Kidney (tissue), 13 donors: ENCODE measurements at regions not wholly inside any gene's neighbourhood (a gene's known extent, or its start where the extent isn't known, plus 50 kb on each side); places are given as distances from the start of the nearest gene placed in this dataset.

Experiments used
- DNase-seq, 5 donors: peaks; one replicate each; pipeline ENCODE4 v3.0.0-alpha.2; 2013 to 2020
- FAIRE-seq: peaks from 2 replicates; lab custom pipeline; 2012; peaks lifted over from hg19 to GRCh38; lab: Jason Lieb, UNC
- H3K27ac ChIP-seq, 2 donors: one replicate each; pipeline ENCODE4 v1.7.0; 2013; ENCODE audit warnings: low read depth in 2 of 2, low read length in 2 of 2, inconsistent platforms in 1 of 2
- H3K27me3 ChIP-seq: one replicate; pipeline ENCODE4 v1.7.1; 2013; ENCODE audit warnings: low read length, inconsistent platforms; ENCODE audit not compliant: control insufficient read depth, insufficient read depth
- H3K36me3 ChIP-seq, 3 donors: one replicate each; pipeline versions ENCODE4 v1.7.0 to v1.7.1; 2013; ENCODE audit warnings: low read length in 3 of 3, control low read depth in 1 of 3, inconsistent platforms in 1 of 3; ENCODE audit not compliant: insufficient read depth in 3 of 3, control insufficient read depth in 2 of 3
- H3K4me1 ChIP-seq, 3 donors: one replicate each; pipeline versions ENCODE4 v1.7.0 to v1.7.1; 2013; ENCODE audit warnings: low read length in 3 of 3, inconsistent platforms in 1 of 3, low read depth in 1 of 3; ENCODE audit not compliant: control insufficient read depth in 2 of 3, insufficient read depth in 2 of 3
- H3K4me3 ChIP-seq, 3 donors: one replicate each; pipeline versions ENCODE4 v1.7.0 to v1.8.1; 2013; ENCODE audit warnings: low read length in 3 of 3, control low read depth in 1 of 3, inconsistent platforms in 1 of 3
- H3K9ac ChIP-seq, 3 donors: one replicate each; pipeline versions ENCODE4 v1.7.0 to v1.7.1; 2013; ENCODE audit warnings: low read length in 3 of 3, control low read depth in 1 of 3, inconsistent platforms in 1 of 3
- H3K9me3 ChIP-seq, 3 donors: one replicate each; pipeline versions ENCODE4 v1.7.0 to v1.7.1; 2013; ENCODE audit warnings: low read length in 3 of 3, control low read depth in 1 of 3, inconsistent platforms in 1 of 3; ENCODE audit not compliant: control insufficient read depth in 2 of 3, insufficient read depth in 1 of 3
- intact Hi-C: fragments of 100-400 bp; cut with DNase I; formaldehyde crosslinking; loops from one replicate; pipeline ENCODE4 v1.11.1; 2022
- TF ChIP-seq, protein P1 (sequence below): IDR thresholded peaks from 3 replicates; pipeline ENCODE4 v1.5.1; 2012; ENCODE audit warnings: mild to moderate bottlenecking, moderate library complexity, borderline replicate concordance; ENCODE audit not compliant: insufficient read depth; ENCODE audit errors: extremely low read depth
- donor health status: control.
- donor health status: control.
- donor health status: control.
- donor health status: control.
- donor health status: control.
- donor health status: DM: yes; HTN: yes; CAD: no.
- donor health status: Normal renal cell carcinoma (clear cell type).

DNA sequence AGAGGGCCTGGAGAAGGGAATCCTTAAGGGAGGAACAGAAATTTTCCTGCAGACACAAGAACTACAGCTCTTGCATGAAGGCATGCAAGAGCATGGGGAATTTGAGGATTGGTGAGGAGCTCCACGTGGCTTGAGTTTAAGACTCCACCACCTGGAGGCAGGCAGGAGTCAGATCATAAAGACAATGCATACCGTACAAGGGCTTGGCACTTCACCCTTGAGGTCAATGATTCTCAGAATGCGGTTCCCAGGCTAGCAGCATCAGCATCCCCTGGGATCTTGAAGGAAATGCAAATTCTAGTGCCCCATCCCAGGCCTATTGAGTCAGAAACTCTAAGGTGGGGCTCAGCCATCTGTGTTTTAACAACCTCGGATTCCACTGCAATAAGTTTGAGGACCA lies 143.8 kb downstream of the C7orf25 start:
- DNase-seq, result no peak
- Histone ChIP-seq H3K27ac (no peak overlapping the region), H3K36me3 (no peaks in the 10 kb centered on the region), H3K9me3 (no peaks in the 10 kb centered on the region), H3K27me3 (no peaks in the 10 kb centered on the region), H3K9ac (no peak overlapping the region), H3K4me1 (no peaks in the 10 kb centered on the region), H3K4me3 (no peak overlapping the region)
- FAIRE-seq, result no peak
- intact Hi-C loops, result no loop called here
- TF ChIP-seq, protein P1, sequence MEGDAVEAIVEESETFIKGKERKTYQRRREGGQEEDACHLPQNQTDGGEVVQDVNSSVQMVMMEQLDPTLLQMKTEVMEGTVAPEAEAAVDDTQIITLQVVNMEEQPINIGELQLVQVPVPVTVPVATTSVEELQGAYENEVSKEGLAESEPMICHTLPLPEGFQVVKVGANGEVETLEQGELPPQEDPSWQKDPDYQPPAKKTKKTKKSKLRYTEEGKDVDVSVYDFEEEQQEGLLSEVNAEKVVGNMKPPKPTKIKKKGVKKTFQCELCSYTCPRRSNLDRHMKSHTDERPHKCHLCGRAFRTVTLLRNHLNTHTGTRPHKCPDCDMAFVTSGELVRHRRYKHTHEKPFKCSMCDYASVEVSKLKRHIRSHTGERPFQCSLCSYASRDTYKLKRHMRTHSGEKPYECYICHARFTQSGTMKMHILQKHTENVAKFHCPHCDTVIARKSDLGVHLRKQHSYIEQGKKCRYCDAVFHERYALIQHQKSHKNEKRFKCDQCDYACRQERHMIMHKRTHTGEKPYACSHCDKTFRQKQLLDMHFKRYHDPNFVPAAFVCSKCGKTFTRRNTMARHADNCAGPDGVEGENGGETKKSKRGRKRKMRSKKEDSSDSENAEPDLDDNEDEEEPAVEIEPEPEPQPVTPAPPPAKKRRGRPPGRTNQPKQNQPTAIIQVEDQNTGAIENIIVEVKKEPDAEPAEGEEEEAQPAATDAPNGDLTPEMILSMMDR, result no peak

DNA sequence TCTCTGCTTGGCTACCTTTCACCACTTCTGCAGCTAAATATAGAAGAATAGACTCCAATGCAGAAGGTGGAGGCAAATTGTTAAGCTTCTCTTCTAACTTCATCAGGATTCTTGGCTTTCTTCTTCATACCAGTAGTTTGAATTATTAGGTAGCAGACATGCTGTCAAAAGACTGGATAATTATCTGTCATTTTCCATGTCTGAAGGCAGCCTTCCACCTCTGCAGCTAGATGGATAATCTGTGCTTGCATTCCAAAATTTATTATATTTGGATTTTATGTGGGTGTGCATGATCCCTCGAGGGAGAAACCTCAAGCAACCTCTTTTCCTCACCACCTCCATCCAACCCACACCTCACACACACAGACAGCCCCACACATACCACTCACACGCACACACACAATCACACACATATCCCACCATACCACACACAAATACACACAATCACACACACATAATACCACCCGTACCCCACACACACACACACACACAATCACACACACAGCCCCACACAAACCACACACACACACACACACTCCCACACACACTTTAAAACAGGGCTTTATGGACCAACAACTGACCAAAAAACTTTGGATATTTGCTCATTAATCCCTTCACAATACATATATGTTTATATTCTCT lies 145.0 kb downstream of the C7orf25 start:
- Histone ChIP-seq H3K4me3 (no peak overlapping the region), H3K27ac (no peak overlapping the region), H3K36me3 (no peaks in the 10 kb centered on the region), H3K9me3 (no peaks in the 10 kb centered on the region), H3K27me3 (no peaks in the 10 kb centered on the region), H3K9ac (no peak overlapping the region), H3K4me1 (no peaks in the 10 kb centered on the region)
- TF ChIP-seq, protein P1, result no peak
- intact Hi-C loops, result no loop called here
- DNase-seq (no peak), FAIRE-seq (no peak)

DNA sequence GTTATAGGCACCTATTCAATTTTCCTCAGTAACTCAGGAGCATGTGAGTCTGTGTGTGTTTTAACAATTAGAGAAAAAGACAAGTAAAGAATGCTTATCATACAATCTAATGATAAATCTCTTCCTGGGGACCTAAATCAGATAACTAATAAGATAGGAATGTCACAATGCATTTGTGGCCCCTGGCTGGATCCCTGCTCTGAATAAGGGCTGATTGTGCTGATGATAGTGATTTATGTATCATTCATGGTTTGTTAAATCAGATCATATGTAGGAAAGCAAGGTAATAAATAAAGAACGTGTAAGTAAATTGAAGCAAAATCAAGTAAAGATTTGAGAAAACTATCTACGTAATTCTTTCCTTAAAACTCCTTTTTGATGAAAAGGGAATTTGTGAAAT lies 145.9 kb downstream of the C7orf25 start:
- no peak for FAIRE-seq
- no peak overlapping the region for H3K9ac ChIP-seq
- intact Hi-C loops, result no loop called here
- no peak for DNase-seq
- no peaks in the 10 kb centered on the region for H3K36me3 ChIP-seq
- no peak overlapping the region for H3K27ac ChIP-seq
- no peaks in the 10 kb centered on the region for H3K9me3 ChIP-seq
- no peak overlapping the region for H3K4me3 ChIP-seq
- no peaks in the 10 kb centered on the region for H3K4me1 ChIP-seq
- TF ChIP-seq, protein P1, result no peak
- H3K27me3 ChIP-seq, result no peaks in the 10 kb centered on the region

DNA sequence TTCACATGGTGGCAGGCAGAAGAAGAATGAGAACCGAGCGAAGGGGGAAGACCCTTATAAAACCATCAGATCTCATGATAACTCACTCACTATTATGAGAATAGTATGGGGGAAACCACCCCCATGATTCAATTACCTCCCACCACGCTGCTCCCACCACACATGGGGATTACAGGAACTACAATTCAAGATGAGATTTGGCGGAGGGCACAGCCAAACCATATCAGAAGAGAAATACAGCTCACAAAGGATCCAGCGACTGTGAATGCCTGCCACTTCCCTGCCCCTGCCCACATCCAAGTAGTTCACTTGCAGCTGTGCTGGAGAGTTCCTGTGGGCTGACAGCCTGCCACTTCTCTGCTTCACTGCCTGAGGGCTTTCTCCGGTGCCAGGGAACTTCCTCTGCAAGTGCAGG lies 148.7 kb downstream of the C7orf25 start:
- no peak overlapping the region for H3K27ac ChIP-seq
- intact Hi-C loops, result no loop called here
- FAIRE-seq (no peak), DNase-seq (no peak)
- no peak overlapping the region for H3K9ac ChIP-seq
- peaks cover 0 to 3% (median 0%) of the 10 kb centered on the region in 3 donors for H3K9me3 ChIP-seq
- TF ChIP-seq, protein P1, result no peak
- no peak overlapping the region for H3K4me3 ChIP-seq
- H3K27me3 ChIP-seq, result no peaks in the 10 kb centered on the region
- H3K36me3 ChIP-seq, result no peaks in the 10 kb centered on the region
- no peaks in the 10 kb centered on the region for H3K4me1 ChIP-seq
